Activated CD4-positive, alpha-beta memory T cell treated with anti-CD3 and anti-CD28 coated beads, Interleukin-2, amount 10 ng/mL, durations not matched to agents 7 days and 5 days (primary cell): ENCODE measurements at regions not wholly inside any gene's neighbourhood (a gene's known extent, or its start where the extent isn't known, plus 50 kb on each side); places are given as distances from the start of the nearest gene placed in this dataset.

Experiments used
- CTCF ChIA-PET: fragments of 350-600 bp; sonication (Branson Sonifier 250); formaldehyde crosslinking; loops from one replicate; lab custom pipeline; 2021; ENCODE audit warnings: antibody characterized with exemption, inconsistent platforms; lab: Charles Lee
- POLR2A ChIA-PET: fragments of 350-600 bp; sonication (Branson Sonifier 250); formaldehyde crosslinking; loops from one replicate; lab custom pipeline; 2021; ENCODE audit warnings: antibody characterized with exemption; lab: Charles Lee
- DNase-seq: peaks from one replicate; pipeline ENCODE4 v3.0.0-alpha.2; 2020
- H3K27ac Mint-ChIP-seq: one replicate; pipeline ENCODE4 v1.8.0; 2021; ENCODE audit warnings: mild to moderate bottlenecking, mixed read lengths
- H3K27me3 Mint-ChIP-seq: one replicate; pipeline ENCODE4 v1.8.0; 2021; ENCODE audit warnings: mixed read lengths
- H3K36me3 Mint-ChIP-seq: one replicate; pipeline ENCODE4 v1.8.0; 2021; ENCODE audit warnings: low read depth, mixed read lengths
- H3K4me1 Mint-ChIP-seq: one replicate; pipeline ENCODE4 v1.8.0; 2021; ENCODE audit warnings: mixed read lengths
- H3K4me3 Mint-ChIP-seq: one replicate; pipeline ENCODE4 v1.8.0; 2021; ENCODE audit warnings: mild to moderate bottlenecking, mixed read lengths
- H3K9me3 Mint-ChIP-seq: one replicate; pipeline ENCODE4 v1.8.0; 2021; ENCODE audit warnings: mixed read lengths

DNA sequence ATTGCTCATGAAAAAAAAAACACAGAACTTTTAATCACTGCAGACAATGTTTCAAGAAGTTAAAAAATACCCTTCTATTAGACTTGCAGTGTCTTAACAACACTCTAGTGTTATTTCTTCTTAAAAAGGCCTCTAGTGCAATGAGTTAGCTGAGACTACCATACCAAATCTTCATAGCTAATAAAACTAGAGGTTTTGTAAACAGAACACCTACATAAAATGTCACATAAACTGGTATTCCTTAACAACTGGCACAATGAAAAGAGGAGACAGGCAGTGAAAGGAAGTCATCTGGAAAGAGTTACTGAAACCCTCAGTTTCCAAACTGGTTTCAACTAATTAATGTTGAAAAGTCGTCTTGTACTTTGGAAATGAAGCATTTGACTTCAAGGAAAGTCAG is 394.2 kb upstream of the PMFBP1 start:
- H3K27ac Mint-ChIP-seq = no peak overlapping the region
- H3K4me1 Mint-ChIP-seq = no peaks in the 10 kb centered on the region
- no peaks in the 10 kb centered on the region for H3K27me3 Mint-ChIP-seq
- H3K4me3 Mint-ChIP-seq = no peak overlapping the region
- H3K9me3 Mint-ChIP-seq = no peaks in the 10 kb centered on the region
- CTCF ChIA-PET = no interaction called here
- POLR2A ChIA-PET = no interaction called here
- no peaks in the 10 kb centered on the region for H3K36me3 Mint-ChIP-seq
- no peak for DNase-seq

- POLR2A ChIA-PET = no interaction called here
- no peaks in the 10 kb centered on the region for H3K9me3 Mint-ChIP-seq
- no peaks in the 10 kb centered on the region for H3K4me1 Mint-ChIP-seq
Measured at GRCh38 chr16:72565106-72565505, 393.2 kb upstream of the PMFBP1 start.

GRCh38 chr16:72560617-72561016 is 388.7 kb upstream of the PMFBP1 start:
- Mint-ChIP-seq H3K27me3 (no peaks in the 10 kb centered on the region), H3K36me3 (no peaks in the 10 kb centered on the region), H3K27ac (no peak overlapping the region), H3K9me3 (no peaks in the 10 kb centered on the region), H3K4me3 (no peak overlapping the region), H3K4me1 (no peaks in the 10 kb centered on the region)
- CTCF ChIA-PET = interaction anchor here (0.5 kb wide), 1 partner anchor 74 kb away, joined by 4 read pairs; no protein-coding TSS in a partner anchor
- POLR2A ChIA-PET = no interaction called here
- no peak for DNase-seq

More at GRCh38 chr16:72565106-72565505, 393.2 kb upstream of the PMFBP1 start:
- no peak overlapping the region for H3K27ac Mint-ChIP-seq
- CTCF ChIA-PET = no interaction called here
- H3K36me3 Mint-ChIP-seq = no peaks in the 10 kb centered on the region
- DNase-seq = no peak
- H3K27me3 Mint-ChIP-seq = no peaks in the 10 kb centered on the region
- no peak overlapping the region for H3K4me3 Mint-ChIP-seq

GRCh38 chr16:72558501-72558900 is 386.5 kb upstream of the PMFBP1 start:
- Mint-ChIP-seq H3K27ac (no peak overlapping the region), H3K9me3 (no peaks in the 10 kb centered on the region), H3K4me1 (no peaks in the 10 kb centered on the region), H3K36me3 (no peaks in the 10 kb centered on the region), H3K4me3 (no peak overlapping the region), H3K27me3 (no peaks in the 10 kb centered on the region)
- no peak for DNase-seq
- ChIA-PET CTCF (no interaction called here), POLR2A (no interaction called here)

DNA sequence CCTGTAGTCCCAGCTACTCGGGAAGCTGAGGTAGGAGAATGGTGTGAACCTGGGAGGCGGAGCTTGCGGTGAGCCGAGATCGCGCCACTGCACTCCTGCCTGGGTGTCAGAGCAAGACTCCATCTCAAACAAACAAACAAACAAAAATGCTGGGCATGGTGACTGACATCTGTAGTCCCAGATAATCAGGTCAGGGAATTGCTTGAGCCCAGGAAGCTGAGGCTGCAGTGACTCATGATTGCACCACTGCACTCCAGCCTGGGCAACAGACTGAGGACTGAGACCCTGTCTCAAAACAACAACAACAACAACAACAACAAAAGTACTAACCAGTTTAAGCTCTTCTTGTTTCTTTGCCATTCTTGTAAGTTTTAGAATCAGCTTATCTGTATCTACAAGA is 383.0 kb upstream of the PMFBP1 start:
- no peak for DNase-seq
- H3K4me3 Mint-ChIP-seq = no peak overlapping the region
- no peak overlapping the region for H3K27ac Mint-ChIP-seq
- no peaks in the 10 kb centered on the region for H3K9me3 Mint-ChIP-seq
- POLR2A ChIA-PET = no interaction called here
- CTCF ChIA-PET = no interaction called here
- H3K4me1 Mint-ChIP-seq = no peaks in the 10 kb centered on the region
- H3K36me3 Mint-ChIP-seq = no peaks in the 10 kb centered on the region
- H3K27me3 Mint-ChIP-seq = no peaks in the 10 kb centered on the region

DNA sequence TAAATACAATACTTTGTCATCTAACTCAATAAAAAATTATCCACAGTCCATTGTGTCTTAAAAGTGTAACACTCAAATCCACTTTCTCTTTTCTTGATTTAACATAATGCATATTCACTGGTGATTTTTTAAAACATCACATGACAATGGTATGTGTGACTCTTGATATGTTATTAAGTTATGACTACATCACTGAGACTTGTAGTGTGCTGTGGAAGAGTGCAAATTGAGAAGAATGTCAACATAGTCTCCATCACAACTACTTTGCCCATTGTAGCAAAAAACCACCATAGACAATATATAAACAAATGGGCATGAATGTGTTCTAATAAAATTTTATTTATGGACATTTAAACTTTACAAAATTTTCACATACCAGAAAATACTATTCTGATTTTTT is 380.7 kb upstream of the PMFBP1 start:
- POLR2A ChIA-PET = no interaction called here
- Mint-ChIP-seq H3K9me3 (no peaks in the 10 kb centered on the region), H3K4me3 (no peak overlapping the region), H3K27me3 (no peaks in the 10 kb centered on the region), H3K27ac (no peak overlapping the region), H3K36me3 (no peaks in the 10 kb centered on the region), H3K4me1 (no peaks in the 10 kb centered on the region)
- CTCF ChIA-PET = no interaction called here
- no peak for DNase-seq

GRCh38 chr16:72551649-72552048 is 379.7 kb upstream of the PMFBP1 start:
- Mint-ChIP-seq H3K9me3 (no peaks in the 10 kb centered on the region), H3K4me3 (no peak overlapping the region), H3K4me1 (no peaks in the 10 kb centered on the region), H3K36me3 (no peaks in the 10 kb centered on the region), H3K27ac (no peak overlapping the region), H3K27me3 (no peaks in the 10 kb centered on the region)
- DNase-seq = no peak
- CTCF ChIA-PET = no interaction called here
- POLR2A ChIA-PET = no interaction called here

DNA sequence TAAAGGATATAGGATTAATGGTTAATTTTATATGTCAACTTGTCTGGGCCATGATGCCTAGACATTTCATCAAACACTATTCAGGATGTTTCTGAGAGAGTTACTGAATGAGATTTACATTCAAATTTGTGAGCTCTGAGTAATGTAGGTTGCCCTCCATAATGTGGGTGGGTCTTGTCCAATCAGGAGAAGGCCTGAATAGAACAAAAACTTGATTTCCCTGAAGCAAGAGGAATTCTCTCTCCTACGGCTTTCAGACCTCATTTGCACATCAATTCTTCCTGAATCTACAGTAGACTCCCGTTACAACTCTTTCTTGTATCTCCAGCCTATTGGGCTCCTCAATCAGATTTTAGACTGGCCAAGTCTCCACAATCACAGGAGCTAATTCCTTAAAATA is 377.9 kb upstream of the PMFBP1 start:
- ChIA-PET CTCF (no interaction called here), POLR2A (no interaction called here)
- no peaks in the 10 kb centered on the region for H3K4me1 Mint-ChIP-seq
- no peak overlapping the region for H3K27ac Mint-ChIP-seq
- H3K27me3 Mint-ChIP-seq = no peaks in the 10 kb centered on the region
- DNase-seq = no peak
- no peaks in the 10 kb centered on the region for H3K9me3 Mint-ChIP-seq
- no peaks in the 10 kb centered on the region for H3K36me3 Mint-ChIP-seq
- H3K4me3 Mint-ChIP-seq = no peak overlapping the region

- H3K27me3 Mint-ChIP-seq = no peaks in the 10 kb centered on the region
- no peak for DNase-seq
- no peak overlapping the region for H3K27ac Mint-ChIP-seq
- no peak overlapping the region for H3K4me3 Mint-ChIP-seq
- H3K4me1 Mint-ChIP-seq = no peaks in the 10 kb centered on the region
- no peaks in the 10 kb centered on the region for H3K36me3 Mint-ChIP-seq
- peaks cover 2% of the 10 kb centered on the region for H3K9me3 Mint-ChIP-seq
- POLR2A ChIA-PET = no interaction called here
- CTCF ChIA-PET = no interaction called here
Measured at GRCh38 chr16:72542102-72542501, 370.1 kb upstream of the PMFBP1 start.

- Mint-ChIP-seq H3K9me3 (peaks cover 2% of the 10 kb centered on the region), H3K4me3 (no peak overlapping the region), H3K27me3 (no peaks in the 10 kb centered on the region), H3K36me3 (no peaks in the 10 kb centered on the region), H3K27ac (no peak overlapping the region), H3K4me1 (no peaks in the 10 kb centered on the region)
- POLR2A ChIA-PET = no interaction called here
- CTCF ChIA-PET = no interaction called here
- no peak for DNase-seq
Measured at GRCh38 chr16:72537664-72538063, 365.7 kb upstream of the PMFBP1 start.

- H3K27ac Mint-ChIP-seq = no peak overlapping the region
- POLR2A ChIA-PET = no interaction called here
- H3K4me3 Mint-ChIP-seq = no peak overlapping the region
- CTCF ChIA-PET = no interaction called here
- no peak for DNase-seq
- no peaks in the 10 kb centered on the region for H3K4me1 Mint-ChIP-seq
- H3K36me3 Mint-ChIP-seq = no peaks in the 10 kb centered on the region
- no peaks in the 10 kb centered on the region for H3K27me3 Mint-ChIP-seq
- H3K9me3 Mint-ChIP-seq = no peaks in the 10 kb centered on the region
Measured at GRCh38 chr16:72536723-72537435, 364.9 kb upstream of the PMFBP1 start.

GRCh38 chr16:72532906-72533410 is 361.0 kb upstream of the PMFBP1 start:
- DNase-seq = no peak
- POLR2A ChIA-PET = no interaction called here
- CTCF ChIA-PET = interaction anchor here (0.6 kb wide), 1 partner anchor 241 kb away, joined by 4 read pairs; no protein-coding TSS in a partner anchor
- Mint-ChIP-seq H3K27me3 (no peaks in the 10 kb centered on the region), H3K4me1 (no peaks in the 10 kb centered on the region), H3K9me3 (peaks cover 7% of the 10 kb centered on the region), H3K36me3 (no peaks in the 10 kb centered on the region), H3K27ac (no peak overlapping the region), H3K4me3 (no peak overlapping the region)

GRCh38 chr16:72530434-72530833 is 358.5 kb upstream of the PMFBP1 start:
- H3K4me1 Mint-ChIP-seq = no peaks in the 10 kb centered on the region
- CTCF ChIA-PET = no interaction called here
- H3K27ac Mint-ChIP-seq = no peak overlapping the region
- POLR2A ChIA-PET = interaction anchor here (0.7 kb wide), 1 partner anchor 132 kb away, joined by 3 read pairs; no protein-coding TSS in a partner anchor
- H3K36me3 Mint-ChIP-seq = no peaks in the 10 kb centered on the region
- DNase-seq = no peak
- H3K27me3 Mint-ChIP-seq = no peaks in the 10 kb centered on the region
- peaks cover 7% of the 10 kb centered on the region for H3K9me3 Mint-ChIP-seq
- H3K4me3 Mint-ChIP-seq = no peak overlapping the region

- POLR2A ChIA-PET = no interaction called here
- H3K27ac Mint-ChIP-seq = no peak overlapping the region
- peaks cover 11% of the 10 kb centered on the region for H3K9me3 Mint-ChIP-seq
- H3K4me1 Mint-ChIP-seq = no peaks in the 10 kb centered on the region
- no peaks in the 10 kb centered on the region for H3K27me3 Mint-ChIP-seq
- CTCF ChIA-PET = no interaction called here
- H3K4me3 Mint-ChIP-seq = no peak overlapping the region
- peaks cover 5% of the 10 kb centered on the region for H3K36me3 Mint-ChIP-seq
- no peak for DNase-seq
Measured at GRCh38 chr16:72523087-72523486, 351.1 kb upstream of the PMFBP1 start.
